ENCODE measurements at regions not wholly inside any gene's neighbourhood (a gene's known extent, or its start where the extent isn't known, plus 50 kb on each side); places are given as distances from the start of the nearest gene placed in this dataset.
"Not testable (repeated sequence)": the region's sequence is repeated elsewhere in the genome, so short reads cannot be mapped to it uniquely, and the experiment has no call there.

DNA sequence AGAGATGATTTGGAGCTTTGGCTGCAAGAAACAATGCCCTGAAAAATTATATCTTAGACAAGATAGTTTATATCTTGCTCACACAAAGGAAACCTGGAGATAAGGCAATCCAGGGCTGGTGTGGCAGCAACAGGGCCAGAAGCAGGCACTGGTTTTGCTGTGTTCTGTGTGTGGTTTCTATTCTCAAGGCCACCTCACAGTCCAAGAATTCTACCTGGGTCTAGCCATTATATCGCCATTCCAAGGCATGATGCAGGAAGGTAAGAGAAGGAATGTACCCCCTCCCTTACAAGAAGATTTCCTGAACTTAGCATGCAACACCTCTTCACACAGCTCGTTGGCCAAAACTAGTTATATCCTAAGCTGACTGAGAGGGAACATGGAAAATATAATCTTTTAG lies 74.5 kb upstream of the MEGF10 start:
- intact Hi-C loops (cut with DNase I), result no loop called here
- TF ChIP-seq, protein P1, sequence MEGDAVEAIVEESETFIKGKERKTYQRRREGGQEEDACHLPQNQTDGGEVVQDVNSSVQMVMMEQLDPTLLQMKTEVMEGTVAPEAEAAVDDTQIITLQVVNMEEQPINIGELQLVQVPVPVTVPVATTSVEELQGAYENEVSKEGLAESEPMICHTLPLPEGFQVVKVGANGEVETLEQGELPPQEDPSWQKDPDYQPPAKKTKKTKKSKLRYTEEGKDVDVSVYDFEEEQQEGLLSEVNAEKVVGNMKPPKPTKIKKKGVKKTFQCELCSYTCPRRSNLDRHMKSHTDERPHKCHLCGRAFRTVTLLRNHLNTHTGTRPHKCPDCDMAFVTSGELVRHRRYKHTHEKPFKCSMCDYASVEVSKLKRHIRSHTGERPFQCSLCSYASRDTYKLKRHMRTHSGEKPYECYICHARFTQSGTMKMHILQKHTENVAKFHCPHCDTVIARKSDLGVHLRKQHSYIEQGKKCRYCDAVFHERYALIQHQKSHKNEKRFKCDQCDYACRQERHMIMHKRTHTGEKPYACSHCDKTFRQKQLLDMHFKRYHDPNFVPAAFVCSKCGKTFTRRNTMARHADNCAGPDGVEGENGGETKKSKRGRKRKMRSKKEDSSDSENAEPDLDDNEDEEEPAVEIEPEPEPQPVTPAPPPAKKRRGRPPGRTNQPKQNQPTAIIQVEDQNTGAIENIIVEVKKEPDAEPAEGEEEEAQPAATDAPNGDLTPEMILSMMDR (IDR thresholded peaks at IDR 0.05), result no peak
- no peak overlapping the region for H3K27ac ChIP-seq
- H3K4me3 ChIP-seq, result no peak overlapping the region
- ATAC-seq (no peak), DNase-seq (no peak)
- no peaks in the 10 kb centered on the region for H3K4me1 ChIP-seq
- no peaks in the 10 kb centered on the region for H3K27me3 ChIP-seq
- no peaks in the 10 kb centered on the region for H3K36me3 ChIP-seq
- H3K9me3 ChIP-seq, result no peaks in the 10 kb centered on the region

DNA sequence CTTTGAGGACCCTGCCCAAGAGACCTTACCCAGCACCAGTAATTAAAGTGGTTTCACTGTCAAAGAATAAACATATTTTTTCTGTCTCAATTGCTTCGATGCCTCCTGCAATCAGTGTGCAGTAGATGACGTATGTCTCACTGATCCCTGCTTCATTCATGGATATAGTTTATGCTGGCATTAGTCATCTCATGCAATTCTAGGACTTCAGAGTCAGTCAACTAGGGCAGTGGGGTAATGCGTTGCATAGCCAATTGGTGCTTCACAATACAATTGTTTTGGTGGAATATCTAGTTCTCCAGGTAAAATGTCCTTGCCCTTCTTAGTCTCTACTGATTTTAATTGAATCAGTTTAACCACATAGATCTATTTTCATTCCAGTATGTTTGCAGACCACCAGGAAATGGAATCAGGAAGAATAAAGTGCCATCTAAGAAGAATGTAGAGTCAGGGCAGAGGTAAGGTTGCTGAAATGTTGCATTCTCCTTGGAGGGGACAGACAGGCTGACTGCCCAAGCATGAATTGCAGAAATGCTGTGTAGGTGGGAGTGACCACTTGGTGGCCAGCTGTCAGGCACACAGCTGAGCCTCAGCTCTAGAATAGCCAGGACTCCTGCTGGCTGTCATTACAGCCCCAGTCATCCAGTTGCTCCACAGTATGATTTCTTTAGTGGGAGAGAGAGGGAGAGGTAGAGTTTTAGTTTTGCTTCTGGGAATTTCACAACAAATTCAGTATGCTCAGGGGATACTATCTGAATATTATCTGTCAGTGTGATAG lies 73.5 kb upstream of the MEGF10 start:
- H3K4me1 ChIP-seq, result no peaks in the 10 kb centered on the region
- ATAC-seq, result no peak
- no peak for DNase-seq
- no peak overlapping the region for H3K27ac ChIP-seq
- H3K9me3 ChIP-seq, result no peaks in the 10 kb centered on the region
- intact Hi-C loops (cut with DNase I), result no loop called here
- H3K36me3 ChIP-seq, result no peaks in the 10 kb centered on the region
- H3K27me3 ChIP-seq, result no peaks in the 10 kb centered on the region
- no peak overlapping the region for H3K4me3 ChIP-seq
- TF ChIP-seq, protein P1 (IDR thresholded peaks at IDR 0.05), result no peak

DNA sequence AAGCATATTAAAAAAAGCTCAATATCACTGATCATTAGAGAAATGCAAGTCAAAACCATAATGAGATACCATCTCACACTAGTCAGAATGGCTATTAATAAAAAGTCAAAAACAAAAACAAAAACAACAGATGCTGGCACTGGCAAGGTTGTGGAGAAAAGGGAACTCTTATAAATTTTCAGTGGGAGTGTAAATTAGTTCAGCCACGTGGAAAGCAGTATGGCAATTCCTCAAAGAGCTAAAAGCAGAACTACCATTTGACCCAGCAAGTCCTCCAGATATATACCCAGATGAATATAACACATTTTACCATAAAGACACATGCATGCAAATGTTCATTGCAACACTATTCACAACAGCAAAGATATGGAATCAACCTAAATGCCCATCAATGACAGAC lies 68.7 kb upstream of the MEGF10 start:
- DNase-seq; intact Hi-C loops (cut with DNase I); H3K27ac ChIP-seq; H3K9me3 ChIP-seq; ATAC-seq; H3K4me1 ChIP-seq; H3K27me3 ChIP-seq; H3K4me3 ChIP-seq; H3K36me3 ChIP-seq: not testable (repeated sequence)

DNA sequence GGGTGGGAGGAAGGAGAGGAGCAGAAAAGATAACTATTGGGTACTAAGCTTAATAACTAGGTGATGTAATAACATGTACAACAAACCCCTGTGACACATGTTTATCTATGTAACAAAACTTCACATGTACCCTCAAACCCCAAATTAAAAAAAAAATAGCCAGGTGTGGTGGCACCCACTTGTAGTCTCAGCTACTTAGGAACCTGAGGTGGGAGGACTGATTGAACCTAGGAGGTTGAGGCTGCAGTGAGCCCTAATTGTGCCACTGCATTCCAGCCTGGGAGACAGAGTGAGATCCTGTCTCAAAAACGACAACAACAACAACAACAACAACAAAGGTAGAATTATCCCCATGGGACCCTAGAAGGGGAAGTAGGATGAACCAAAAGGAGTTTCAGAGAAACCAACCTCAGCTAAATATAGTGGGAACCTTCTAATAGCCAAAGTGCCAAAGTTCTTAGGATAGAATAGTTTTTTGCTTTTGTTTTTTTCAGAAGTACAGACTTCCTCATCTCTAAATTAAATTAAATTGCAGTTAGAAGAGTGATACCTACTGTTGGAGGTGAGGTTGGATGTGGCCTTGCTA lies 67.9 kb upstream of the MEGF10 start:
- H3K36me3 ChIP-seq; intact Hi-C loops (cut with DNase I): not testable (repeated sequence)

DNA sequence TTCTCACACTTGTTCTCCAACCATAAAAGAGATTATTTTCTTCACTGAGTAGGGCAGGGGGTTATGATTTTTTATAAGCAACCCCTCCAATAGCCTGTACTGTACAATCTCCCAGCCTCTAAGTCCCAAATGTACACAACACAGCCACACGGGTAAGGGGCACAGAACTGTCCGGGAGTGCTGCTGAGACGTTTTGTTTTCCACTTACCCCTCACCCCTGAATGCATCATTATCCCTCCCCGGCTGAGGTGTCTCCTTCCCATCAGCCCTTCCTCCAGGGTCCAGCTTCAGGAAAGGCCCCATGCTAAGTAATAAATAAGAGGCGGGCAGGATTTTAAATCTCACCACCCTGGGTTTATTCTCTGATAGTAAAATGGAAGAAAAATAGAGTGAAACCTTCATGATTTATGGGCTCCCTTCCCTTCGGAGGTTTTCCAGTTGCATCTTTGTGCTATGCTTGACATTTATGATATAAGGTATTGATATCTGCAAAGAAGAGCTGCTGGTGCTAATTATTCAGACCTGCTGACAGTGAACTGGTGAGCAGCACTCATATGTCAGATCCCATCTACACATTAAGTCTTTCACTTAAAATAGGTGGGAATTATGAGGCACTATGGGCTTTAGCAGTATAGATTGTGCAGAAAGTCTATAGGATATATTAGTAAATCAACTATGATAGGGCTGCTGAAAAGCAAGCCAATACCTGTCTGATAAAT lies 67.2 kb upstream of the MEGF10 start:
- TF ChIP-seq, protein P1 (IDR thresholded peaks at IDR 0.05), result no peak
- DNase-seq (no peak), ATAC-seq (no peak)
- no peaks in the 10 kb centered on the region for H3K27me3 ChIP-seq
- H3K9me3 ChIP-seq, result no peaks in the 10 kb centered on the region
- no peak overlapping the region for H3K4me3 ChIP-seq
- intact Hi-C loops (cut with DNase I), result no loop called here
- H3K4me1 ChIP-seq, result no peaks in the 10 kb centered on the region
- no peak overlapping the region for H3K27ac ChIP-seq
- no peaks in the 10 kb centered on the region for H3K36me3 ChIP-seq

More for the DNA sequence above, 67.9 kb upstream of the MEGF10 start:
- not testable (repeated sequence) for H3K27me3 ChIP-seq, H3K4me3 ChIP-seq, ATAC-seq, H3K27ac ChIP-seq, H3K9me3 ChIP-seq, H3K4me1 ChIP-seq, DNase-seq

DNA sequence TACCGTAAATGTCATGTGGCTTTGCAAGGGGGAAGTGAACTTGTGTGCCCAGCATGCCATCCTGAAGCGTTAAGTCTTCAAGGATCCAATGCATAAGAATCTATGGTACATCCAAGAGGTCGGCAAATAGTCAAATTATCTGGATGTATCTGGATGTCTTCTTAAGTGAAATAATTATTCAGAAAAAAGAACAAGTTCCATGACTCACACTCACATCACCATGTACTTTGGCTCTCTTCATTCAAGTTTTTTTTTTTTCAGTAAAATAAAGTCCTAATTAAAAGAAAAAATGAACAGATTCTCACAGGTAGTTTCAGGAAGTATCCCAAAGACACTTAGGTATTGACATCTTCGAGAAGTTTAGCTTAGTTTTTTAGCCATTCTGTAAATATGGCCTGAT lies 62.7 kb upstream of the MEGF10 start:
- intact Hi-C loops (cut with DNase I), result no loop called here
- TF ChIP-seq, protein P1 (IDR thresholded peaks at IDR 0.05), result no peak
- no peak for ATAC-seq

More for the DNA sequence above, 62.7 kb upstream of the MEGF10 start:
- Histone ChIP-seq H3K9me3 (no peaks in the 10 kb centered on the region), H3K36me3 (no peaks in the 10 kb centered on the region), H3K4me1 (peaks cover 5% of the 10 kb centered on the region), H3K4me3 (no peak overlapping the region), H3K27ac (no peak overlapping the region), H3K27me3 (no peaks in the 10 kb centered on the region)
- no peak for DNase-seq

Data from upper lobe of right lung (tissue), 1 donor.